ENCODE measurements at regions not wholly inside any gene's neighbourhood (a gene's known extent, or its start where the extent isn't known, plus 50 kb on each side); places are given as distances from the start of the nearest gene placed in this dataset.

- Mint-ChIP-seq H3K27me3 (ENCODE audit: low read depth) (no peaks in the 10 kb centered on the region), H3K4me1 (ENCODE audit: low read depth) (no peaks in the 10 kb centered on the region), H3K4me3 (no peak overlapping the region), H3K36me3 (ENCODE audit: low read depth) (no peaks in the 10 kb centered on the region), H3K9me3 (no peaks in the 10 kb centered on the region), H3K27ac (no peak overlapping the region)
Observed at GRCh38 chr2:145106293-145106692, 586.4 kb upstream of the ZEB2 start.

GRCh38 chr2:145102706-145103105, 582.8 kb upstream of the ZEB2 start:
- Mint-ChIP-seq H3K27me3 (ENCODE audit: low read depth) (no peaks in the 10 kb centered on the region), H3K9me3 (no peaks in the 10 kb centered on the region), H3K36me3 (ENCODE audit: low read depth) (no peaks in the 10 kb centered on the region), H3K4me1 (ENCODE audit: low read depth) (no peaks in the 10 kb centered on the region), H3K4me3 (no peak overlapping the region), H3K27ac (no peak overlapping the region)

- Mint-ChIP-seq H3K4me1 (ENCODE audit: low read depth) (no peaks in the 10 kb centered on the region), H3K4me3 (no peak overlapping the region), H3K27ac (no peak overlapping the region), H3K27me3 (ENCODE audit: low read depth) (no peaks in the 10 kb centered on the region), H3K9me3 (no peaks in the 10 kb centered on the region), H3K36me3 (ENCODE audit: low read depth) (no peaks in the 10 kb centered on the region)
Observed at GRCh38 chr2:145100301-145100700, 580.4 kb upstream of the ZEB2 start.

- Mint-ChIP-seq H3K27ac (no peak overlapping the region), H3K4me3 (no peak overlapping the region), H3K9me3 (no peaks in the 10 kb centered on the region), H3K4me1 (ENCODE audit: low read depth) (no peaks in the 10 kb centered on the region), H3K27me3 (ENCODE audit: low read depth) (no peaks in the 10 kb centered on the region), H3K36me3 (ENCODE audit: low read depth) (no peaks in the 10 kb centered on the region)
Observed at GRCh38 chr2:145096582-145096981, 576.7 kb upstream of the ZEB2 start.

GRCh38 chr2:145095641-145096435, 575.9 kb upstream of the ZEB2 start:
- no peaks in the 10 kb centered on the region for H3K36me3 Mint-ChIP-seq (ENCODE audit: low read depth)
- no peak overlapping the region for H3K27ac Mint-ChIP-seq
- H3K9me3 Mint-ChIP-seq = no peaks in the 10 kb centered on the region
- H3K4me1 Mint-ChIP-seq (ENCODE audit: low read depth) = no peaks in the 10 kb centered on the region
- no peak overlapping the region for H3K4me3 Mint-ChIP-seq
- H3K27me3 Mint-ChIP-seq (ENCODE audit: low read depth) = no peaks in the 10 kb centered on the region

GRCh38 chr2:145094370-145094769, 574.5 kb upstream of the ZEB2 start:
- H3K9me3 Mint-ChIP-seq = no peaks in the 10 kb centered on the region
- H3K36me3 Mint-ChIP-seq (ENCODE audit: low read depth) = no peaks in the 10 kb centered on the region
- H3K4me1 Mint-ChIP-seq (ENCODE audit: low read depth) = no peaks in the 10 kb centered on the region
- H3K27ac Mint-ChIP-seq = no peak overlapping the region
- H3K27me3 Mint-ChIP-seq (ENCODE audit: low read depth) = no peaks in the 10 kb centered on the region
- H3K4me3 Mint-ChIP-seq = no peak overlapping the region

GRCh38 chr2:145091967-145092366, 572.0 kb upstream of the ZEB2 start:
- H3K4me1 Mint-ChIP-seq (ENCODE audit: low read depth) = no peaks in the 10 kb centered on the region
- H3K36me3 Mint-ChIP-seq (ENCODE audit: low read depth) = no peaks in the 10 kb centered on the region
- H3K4me3 Mint-ChIP-seq = no peak overlapping the region
- H3K27ac Mint-ChIP-seq = no peak overlapping the region
- H3K27me3 Mint-ChIP-seq (ENCODE audit: low read depth) = no peaks in the 10 kb centered on the region
- no peaks in the 10 kb centered on the region for H3K9me3 Mint-ChIP-seq

GRCh38 chr2:145090841-145091761, 571.2 kb upstream of the ZEB2 start:
- no peak overlapping the region for H3K27ac Mint-ChIP-seq
- no peaks in the 10 kb centered on the region for H3K9me3 Mint-ChIP-seq
- no peaks in the 10 kb centered on the region for H3K36me3 Mint-ChIP-seq (ENCODE audit: low read depth)
- H3K27me3 Mint-ChIP-seq (ENCODE audit: low read depth) = no peaks in the 10 kb centered on the region
- no peak overlapping the region for H3K4me3 Mint-ChIP-seq
- no peaks in the 10 kb centered on the region for H3K4me1 Mint-ChIP-seq (ENCODE audit: low read depth)

GRCh38 chr2:145088756-145089155, 568.8 kb upstream of the ZEB2 start:
- Mint-ChIP-seq H3K9me3 (no peaks in the 10 kb centered on the region), H3K27me3 (ENCODE audit: low read depth) (no peaks in the 10 kb centered on the region), H3K27ac (no peak overlapping the region), H3K36me3 (ENCODE audit: low read depth) (no peaks in the 10 kb centered on the region), H3K4me1 (ENCODE audit: low read depth) (no peaks in the 10 kb centered on the region), H3K4me3 (no peak overlapping the region)

- Mint-ChIP-seq H3K27ac (no peak overlapping the region), H3K4me1 (ENCODE audit: low read depth) (no peaks in the 10 kb centered on the region), H3K4me3 (no peak overlapping the region), H3K9me3 (no peaks in the 10 kb centered on the region), H3K36me3 (ENCODE audit: low read depth) (no peaks in the 10 kb centered on the region), H3K27me3 (ENCODE audit: low read depth) (no peaks in the 10 kb centered on the region)
Observed at GRCh38 chr2:145086910-145087309, 567.0 kb upstream of the ZEB2 start.

- Mint-ChIP-seq H3K36me3 (ENCODE audit: low read depth) (no peaks in the 10 kb centered on the region), H3K27ac (no peak overlapping the region), H3K4me3 (no peak overlapping the region), H3K27me3 (ENCODE audit: low read depth) (no peaks in the 10 kb centered on the region), H3K9me3 (no peaks in the 10 kb centered on the region), H3K4me1 (ENCODE audit: low read depth) (no peaks in the 10 kb centered on the region)
Observed at GRCh38 chr2:145085612-145086011, 565.7 kb upstream of the ZEB2 start.

- Mint-ChIP-seq H3K27me3 (ENCODE audit: low read depth) (no peaks in the 10 kb centered on the region), H3K27ac (no peak overlapping the region), H3K4me3 (no peak overlapping the region), H3K36me3 (ENCODE audit: low read depth) (no peaks in the 10 kb centered on the region), H3K9me3 (no peaks in the 10 kb centered on the region), H3K4me1 (ENCODE audit: low read depth) (no peaks in the 10 kb centered on the region)
Observed at GRCh38 chr2:145080426-145080825, 560.5 kb upstream of the ZEB2 start.

- H3K9me3 Mint-ChIP-seq = no peaks in the 10 kb centered on the region
- H3K27ac Mint-ChIP-seq = no peak overlapping the region
- no peaks in the 10 kb centered on the region for H3K4me1 Mint-ChIP-seq (ENCODE audit: low read depth)
- H3K27me3 Mint-ChIP-seq (ENCODE audit: low read depth) = no peaks in the 10 kb centered on the region
- H3K36me3 Mint-ChIP-seq (ENCODE audit: low read depth) = no peaks in the 10 kb centered on the region
- H3K4me3 Mint-ChIP-seq = no peak overlapping the region
Observed at GRCh38 chr2:145079641-145080040, 559.7 kb upstream of the ZEB2 start.

GRCh38 chr2:145078923-145079322, 559.0 kb upstream of the ZEB2 start:
- Mint-ChIP-seq H3K36me3 (ENCODE audit: low read depth) (no peaks in the 10 kb centered on the region), H3K27me3 (ENCODE audit: low read depth) (no peaks in the 10 kb centered on the region), H3K4me3 (no peak overlapping the region), H3K27ac (no peak overlapping the region), H3K9me3 (no peaks in the 10 kb centered on the region), H3K4me1 (ENCODE audit: low read depth) (no peaks in the 10 kb centered on the region)

- no peak overlapping the region for H3K4me3 Mint-ChIP-seq
- no peaks in the 10 kb centered on the region for H3K27me3 Mint-ChIP-seq (ENCODE audit: low read depth)
- no peaks in the 10 kb centered on the region for H3K9me3 Mint-ChIP-seq
- H3K27ac Mint-ChIP-seq = no peak overlapping the region
- no peaks in the 10 kb centered on the region for H3K36me3 Mint-ChIP-seq (ENCODE audit: low read depth)
- no peaks in the 10 kb centered on the region for H3K4me1 Mint-ChIP-seq (ENCODE audit: low read depth)
Observed at GRCh38 chr2:145076085-145076484, 556.2 kb upstream of the ZEB2 start.

Measured in T-helper 1 cell treated with Interleukin-12 subunit alpha and Interleukin-12 subunit beta and Interleukin-4 antibody, amounts not matched to agents 30 μg/mL and 1 μg/mL, for 36 hours (primary cell).